GM19239 (cell line): ENCODE measurements at regions not wholly inside any gene's neighbourhood (a gene's known extent, or its start where the extent isn't known, plus 50 kb on each side); places are given as distances from the start of the nearest gene placed in this dataset.
"Not testable (repeated sequence)": the region's sequence is repeated elsewhere in the genome, so short reads cannot be mapped to it uniquely, and the experiment has no call there.

ENCODE experiments used
- DNase-seq: peaks from one replicate; pipeline ENCODE4 v3.0.0; 2011; ENCODE audit warnings: low spot score; ENCODE audit not compliant: insufficient read length
- FAIRE-seq: peaks from 2 replicates; lab custom pipeline; 2011; peaks lifted over from hg19 to GRCh38; lab: Jason Lieb, UNC

GRCh38 chr5:17361331-17361730 lies 136.7 kb upstream of the TAF11L2 start:
- FAIRE-seq, result no peak
- DNase-seq, result no peak

- DNase-seq, result no peak
- no peak for FAIRE-seq
These were observed 132.8 kb upstream of the TAF11L2 start for GRCh38 chr5:17364987-17365810.

- FAIRE-seq (no peak), DNase-seq (no peak)
These were observed 132.3 kb upstream of the TAF11L2 start for GRCh38 chr5:17365811-17366138.

GRCh38 chr5:17367256-17367840 lies 130.7 kb upstream of the TAF11L2 start:
- no peak for DNase-seq
- no peak for FAIRE-seq

- no peak for DNase-seq
- no peak for FAIRE-seq
These were observed 127.4 kb upstream of the TAF11L2 start for GRCh38 chr5:17370651-17371050.

GRCh38 chr5:17373406-17373805 lies 124.6 kb upstream of the TAF11L2 start:
- DNase-seq (no peak), FAIRE-seq (peak; percentile 4)

GRCh38 chr5:17373814-17374556 lies 124.0 kb upstream of the TAF11L2 start:
- no peak for FAIRE-seq
- no peak for DNase-seq

- FAIRE-seq, result no peak
- DNase-seq, result no peak
These were observed 122.9 kb upstream of the TAF11L2 start for GRCh38 chr5:17374973-17375742.

GRCh38 chr5:17375886-17376285 lies 122.1 kb upstream of the TAF11L2 start:
- not testable (repeated sequence) for DNase-seq, FAIRE-seq

GRCh38 chr5:17378346-17378997 lies 119.6 kb upstream of the TAF11L2 start:
- DNase-seq (no peak), FAIRE-seq (no peak)

- DNase-seq, result no peak
These were observed 118.7 kb upstream of the TAF11L2 start for GRCh38 chr5:17379100-17379951.

GRCh38 chr5:17381932-17382331 lies 116.1 kb upstream of the TAF11L2 start:
- FAIRE-seq (no peak), DNase-seq (no peak)

More at GRCh38 chr5:17379100-17379951, 118.7 kb upstream of the TAF11L2 start:
- no peak for FAIRE-seq

GRCh38 chr5:17383526-17383925 lies 114.5 kb upstream of the TAF11L2 start:
- FAIRE-seq (no peak), DNase-seq (no peak)

- DNase-seq (no peak), FAIRE-seq (no peak)
These were observed 113.8 kb upstream of the TAF11L2 start for GRCh38 chr5:17384181-17384580.

- no peak for DNase-seq
- no peak for FAIRE-seq
These were observed 109.3 kb upstream of the TAF11L2 start for GRCh38 chr5:17388717-17389116.

- FAIRE-seq (no peak), DNase-seq (no peak)
These were observed 103.9 kb upstream of the TAF11L2 start for GRCh38 chr5:17394086-17394485.

- DNase-seq (no peak), FAIRE-seq (no peak)
These were observed 102.7 kb upstream of the TAF11L2 start for GRCh38 chr5:17395106-17395880.

- FAIRE-seq (no peak), DNase-seq (no peak)
These were observed 101.8 kb upstream of the TAF11L2 start for GRCh38 chr5:17396247-17396646.
